Activated CD4-positive, alpha-beta T cell treated with anti-CD3 and anti-CD28 coated beads for 48 hours (primary cell): ENCODE measurements at regions not wholly inside any gene's neighbourhood (a gene's known extent, or its start where the extent isn't known, plus 50 kb on each side); places are given as distances from the start of the nearest gene placed in this dataset.

ENCODE experiments used
- DNase-seq: peaks from one replicate; pipeline ENCODE4 v3.0.0-alpha.2; 2020

GRCh38 chr18:41009926-41010325, 945.1 kb upstream of the PIK3C3 start:
- no peak for DNase-seq

GRCh38 chr18:41004324-41004723, 950.7 kb upstream of the PIK3C3 start:
- no peak for DNase-seq

GRCh38 chr18:40995529-40995928, 959.5 kb upstream of the PIK3C3 start:
- DNase-seq = no peak

GRCh38 chr18:40993363-40993762, 961.7 kb upstream of the PIK3C3 start:
- DNase-seq = no peak

DNA sequence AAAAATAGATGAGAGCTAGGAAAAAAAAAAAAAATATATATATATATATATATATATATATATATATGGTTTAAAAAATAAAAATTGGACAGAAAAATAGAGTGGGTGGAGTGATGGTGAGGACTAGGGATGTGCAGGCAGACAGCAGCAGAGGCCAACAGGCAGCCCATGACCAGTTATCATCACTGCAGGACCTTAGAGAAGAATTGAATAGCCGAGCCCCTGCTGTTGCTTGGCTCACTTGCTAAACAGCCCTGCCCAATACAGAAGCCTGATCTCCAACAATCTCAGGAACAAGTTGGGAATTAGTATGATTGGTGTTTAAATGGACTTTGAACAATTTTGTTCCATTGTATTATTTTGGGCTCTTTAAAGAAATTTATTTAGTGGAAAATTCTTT, 967.5 kb upstream of the PIK3C3 start:
- no peak for DNase-seq

DNA sequence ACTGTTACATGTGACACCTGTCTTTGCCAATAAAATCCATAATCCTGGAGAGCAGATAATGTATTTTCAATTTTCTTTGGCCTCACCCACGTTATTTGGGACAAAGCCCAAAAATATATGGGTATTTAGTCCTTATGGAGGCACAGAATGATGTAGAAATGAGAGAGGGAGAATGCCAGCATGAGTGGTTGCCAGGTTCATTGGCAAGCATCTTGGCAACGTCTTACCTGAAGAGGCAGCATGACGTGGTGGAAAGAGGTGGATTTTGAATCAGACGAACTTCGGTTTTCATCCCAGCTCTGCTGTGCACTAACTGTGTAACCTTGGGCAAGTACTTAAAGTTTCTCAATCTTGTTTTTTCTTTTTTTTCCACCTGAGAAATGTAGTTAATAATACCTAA, 969.6 kb upstream of the PIK3C3 start:
- no peak for DNase-seq

DNA sequence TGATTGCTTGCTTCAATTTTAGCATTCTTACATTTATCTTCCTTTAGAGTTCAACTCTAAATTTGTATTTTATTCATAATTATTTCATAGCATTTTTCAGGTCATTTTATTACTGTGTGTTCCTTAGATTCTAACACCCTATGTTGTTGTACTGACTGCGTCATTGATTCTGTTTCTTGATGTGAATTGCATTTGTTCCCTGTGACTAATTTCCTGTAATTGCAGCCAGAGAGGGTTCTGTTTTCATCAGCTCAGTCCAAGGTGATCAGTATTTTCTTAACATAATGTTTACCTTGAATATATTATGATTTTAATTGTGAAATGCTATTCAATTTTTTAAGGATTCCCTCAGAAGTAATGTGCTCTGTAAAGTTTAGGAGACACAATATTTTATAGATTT, 970.2 kb upstream of the PIK3C3 start:
- no peak for DNase-seq

DNA sequence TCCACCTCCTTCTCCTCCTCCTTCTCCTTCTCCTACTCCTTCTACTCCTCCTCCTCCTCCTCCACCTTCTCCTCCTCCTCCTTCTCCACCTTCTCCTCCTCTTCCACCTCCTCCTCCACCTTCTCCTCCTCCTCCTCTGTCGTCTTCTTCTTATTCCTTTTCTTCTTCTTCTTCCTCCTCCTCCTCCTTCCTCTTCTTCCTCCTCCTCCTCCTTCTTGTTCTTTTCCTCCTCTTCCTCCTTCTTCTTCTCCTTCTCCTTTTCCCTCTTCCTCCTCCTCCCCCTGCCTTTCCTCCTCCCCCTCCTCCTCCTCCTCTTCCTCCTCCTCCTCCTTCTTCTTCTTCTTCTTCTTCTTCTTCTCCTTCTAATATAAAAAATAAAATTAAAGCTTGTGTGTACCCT, 971.2 kb upstream of the PIK3C3 start:
- DNase-seq = no peak

GRCh38 chr18:40980171-40980570, 974.9 kb upstream of the PIK3C3 start:
- DNase-seq = no peak

DNA sequence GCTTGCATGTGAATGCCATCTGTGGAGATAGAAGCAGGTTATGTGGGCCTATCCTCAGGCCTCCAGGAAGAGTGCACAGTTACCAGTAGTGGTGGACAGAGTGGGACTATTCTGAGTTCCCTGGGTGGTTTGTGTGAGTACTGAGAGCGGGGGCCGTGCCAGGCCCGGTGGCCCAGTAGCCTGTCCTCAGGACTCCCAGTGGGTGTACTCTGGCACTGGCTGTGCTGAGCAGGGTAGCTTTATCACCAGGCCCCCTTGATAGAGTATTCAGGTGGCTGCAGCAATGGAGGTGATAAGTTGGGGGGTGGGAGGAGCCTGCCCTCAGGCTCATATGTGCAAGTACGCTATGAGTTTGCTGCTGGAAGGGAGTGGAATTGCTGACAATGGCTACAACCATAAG, 979.0 kb upstream of the PIK3C3 start:
- DNase-seq = no peak

- no peak for DNase-seq
These were observed 980.6 kb upstream of the PIK3C3 start for GRCh38 chr18:40974448-40974847.

GRCh38 chr18:40962784-40963183, 992.2 kb upstream of the PIK3C3 start:
- DNase-seq = no peak

DNA sequence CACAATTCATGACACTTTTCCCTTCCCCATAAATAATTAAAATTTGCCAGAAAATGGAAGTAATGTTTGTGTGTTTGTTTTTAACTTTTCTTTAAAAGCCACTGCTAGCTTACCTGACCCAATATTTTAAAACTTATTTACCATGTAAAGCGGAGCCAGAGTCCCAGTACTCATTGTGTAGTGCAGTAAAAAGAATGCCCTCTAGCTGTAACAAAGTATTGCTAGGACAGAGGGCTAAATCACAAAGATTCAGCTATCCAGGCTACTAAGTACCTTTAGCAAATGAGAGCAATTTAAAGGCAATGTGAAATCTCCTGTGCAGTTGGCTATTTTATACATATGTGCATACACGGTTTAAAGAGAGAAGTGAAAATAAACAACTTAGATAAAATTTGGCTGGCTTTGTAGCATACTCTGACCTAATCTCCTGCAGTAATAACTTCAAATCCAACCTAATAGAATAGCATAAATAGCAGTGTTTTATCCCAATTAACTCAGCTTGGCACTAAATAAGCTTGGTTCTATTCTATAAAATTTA, 997.4 kb upstream of the PIK3C3 start:
- no peak for DNase-seq

GRCh38 chr18:40956213-40956612, 998.8 kb upstream of the PIK3C3 start:
- no peak for DNase-seq

GRCh38 chr18:40955351-40955750, 999.7 kb upstream of the PIK3C3 start:
- DNase-seq = no peak

GRCh38 chr18:40949114-40949950, 1005.7 kb upstream of the PIK3C3 start:
- no peak for DNase-seq

GRCh38 chr18:40944576-40944975, 1010.5 kb upstream of the PIK3C3 start:
- no peak for DNase-seq

- no peak for DNase-seq
These were observed 1015.1 kb upstream of the PIK3C3 start for GRCh38 chr18:40939656-40940515.

- no peak for DNase-seq
These were observed 1016.4 kb upstream of the PIK3C3 start for GRCh38 chr18:40938615-40939014.

- no peak for DNase-seq
These were observed 1017.6 kb upstream of the PIK3C3 start for GRCh38 chr18:40937386-40937785.

DNA sequence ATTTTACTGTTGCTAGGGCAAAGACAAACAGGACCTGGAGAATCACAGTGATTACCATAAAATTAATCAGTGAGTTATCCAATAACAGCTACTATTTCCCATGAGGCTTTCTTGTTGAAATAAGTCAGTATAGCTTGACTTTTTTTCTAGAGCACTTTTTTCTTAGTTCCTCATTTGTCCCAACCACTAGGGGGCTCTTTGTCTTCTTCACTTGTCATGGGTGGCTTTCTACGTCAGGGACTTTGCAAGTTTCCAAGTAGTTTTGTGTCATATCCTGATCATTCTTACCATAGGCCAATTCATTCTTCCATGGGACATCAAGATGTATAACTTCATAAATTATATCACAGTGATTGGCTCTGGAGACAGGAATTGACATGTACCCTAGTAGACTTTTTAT, 1019.6 kb upstream of the PIK3C3 start:
- no peak for DNase-seq

DNA sequence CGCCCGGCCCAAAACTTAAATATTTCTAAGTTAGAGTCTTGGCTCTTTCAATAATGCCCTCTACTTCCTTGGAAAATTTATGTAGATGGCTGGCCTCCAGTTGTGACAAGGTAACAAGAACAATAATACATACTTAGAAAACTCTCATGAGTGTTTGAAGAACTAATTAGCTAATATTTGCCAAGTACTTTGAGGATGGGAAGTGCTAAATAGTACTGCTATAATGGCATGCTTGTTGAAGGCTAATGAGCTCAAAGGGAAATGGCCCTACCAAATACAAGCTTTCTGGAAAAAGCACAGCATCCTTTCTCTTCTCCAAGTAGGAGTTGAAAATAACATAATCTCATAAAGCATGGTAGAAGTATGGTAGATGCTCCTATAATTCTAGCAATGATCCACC, 1022.2 kb upstream of the PIK3C3 start:
- DNase-seq = no peak

GRCh38 chr18:40930211-40930882, 1024.7 kb upstream of the PIK3C3 start:
- no peak for DNase-seq
